K562 (cell line): ENCODE measurements at regions not wholly inside any gene's neighbourhood (a gene's known extent, or its start where the extent isn't known, plus 50 kb on each side); places are given as distances from the start of the nearest gene placed in this dataset.

Experiments
- ATAC-seq: fragments of 200-7000 bp; cut with Tn5 transposase; 3 replicates; pipeline ENCODE4 v1.9.1; 2020; ENCODE audit warnings: moderate library complexity
- BruUV-seq: library from RNA; stranded (reverse); fragments of 400-500 nt; replicated peaks from 2 replicates; lab custom pipeline; 2021; lab: Mats Ljungman, UMichigan
- CTCF ChIA-PET: fragments of 300-600 bp; formaldehyde crosslinking; extraction: SDS; loops from one replicate; lab custom pipeline; 2021; ENCODE audit warnings: low intra/inter-chr PET ratio; lab: Yijun Ruan, JAX
- POLR2A ChIA-PET: fragments of 300-600, 350-650 bp; sonication (Branson Sonifier 250); formaldehyde crosslinking; extraction: SDS; loops from one replicate; lab custom pipeline; 2021; ENCODE audit warnings: antibody characterized with exemption, inconsistent platforms; lab: Yijun Ruan, JAX
- DNase-seq, 4 experiments: peaks; one replicate each; pipeline versions ENCODE4 v3.0.0 to v3.0.0-alpha.2; 2011 to 2018; ENCODE audit warnings: low spot score in 3 of 4, mixed read lengths in 3 of 4; ENCODE audit errors: extremely low read depth in 1 of 4
- FAIRE-seq: peaks from 2 replicates; lab custom pipeline; 2011; peaks lifted over from hg19 to GRCh38; lab: Jason Lieb, UNC
- H2AFZ ChIP-seq: 2 replicates; pipeline ENCODE4 v1.6.0; 2011; ENCODE audit warnings: low read depth, low read length, control low read depth, inconsistent platforms
- H3K27ac ChIP-seq: fragments of 200-600 bp; 3 replicates; pipeline ENCODE4 v1.8.0; 2011; ENCODE audit warnings: low read depth, mild to moderate bottlenecking, control low read depth, inconsistent platforms, low read length, moderate library complexity, mixed read lengths; ENCODE audit errors: extremely low read depth
- H3K27me3 ChIP-seq, 2 experiments: fragments of 300-600 bp in 1 of 2; 2 replicates in 1 of 2; 3 replicates in 1 of 2; pipeline versions ENCODE4 v1.6.0 to v1.8.0; 2011; ENCODE audit warnings: inconsistent platforms in 2 of 2, low read length in 2 of 2, mild to moderate bottlenecking in 1 of 2, mixed read lengths in 1 of 2, moderate library complexity in 1 of 2; ENCODE audit not compliant: control insufficient read depth in 2 of 2, insufficient read depth in 2 of 2
- H3K36me3 ChIP-seq: fragments of 300-600 bp; 3 replicates; pipeline ENCODE4 v1.8.0; 2011; ENCODE audit warnings: mild to moderate bottlenecking, low read length, inconsistent platforms; ENCODE audit not compliant: control insufficient read depth, insufficient read depth
- H3K4me1 ChIP-seq, 2 experiments: fragments of 200-600 bp in 1 of 2; replicated peaks in 1 of 2; 2 replicates in 1 of 2; 3 replicates in 1 of 2; pipeline versions ENCODE4 v1.5.1 to v1.8.0; 2011; ENCODE audit warnings: inconsistent platforms in 2 of 2, low read length in 2 of 2, mild to moderate bottlenecking in 1 of 2, mixed read lengths in 1 of 2, moderate library complexity in 1 of 2; ENCODE audit not compliant: control insufficient read depth in 2 of 2, insufficient read depth in 2 of 2
- H3K4me2 ChIP-seq: 2 replicates; pipeline ENCODE4 v1.6.1; 2011; ENCODE audit warnings: low read length, control low read depth, inconsistent platforms, mixed read lengths; ENCODE audit not compliant: insufficient read depth
- H3K4me3 ChIP-seq: fragments of 200-600 bp; sonication (generic), shearing (Covaris generic); 2 replicates; pipeline ENCODE4 v1.5.1; 2016; ENCODE audit warnings: control low read depth, inconsistent platforms
- H3K79me2 ChIP-seq: fragments of 200-600 bp; 3 replicates; pipeline ENCODE4 v1.8.0; 2011; ENCODE audit warnings: low read length, inconsistent platforms; ENCODE audit not compliant: control insufficient read depth, insufficient read depth
- H3K9ac ChIP-seq, 2 experiments: 2 replicates each; pipeline versions ENCODE4 v1.6.0 to v1.6.1; 2011; ENCODE audit warnings: low read depth in 2 of 2, low read length in 2 of 2, control low read depth in 1 of 2, inconsistent platforms in 1 of 2, mild to moderate bottlenecking in 1 of 2, mixed read lengths in 1 of 2; ENCODE audit not compliant: insufficient read depth in 1 of 2
- H3K9me1 ChIP-seq: one replicate; pipeline ENCODE4 v1.6.0; 2011; ENCODE audit warnings: inconsistent platforms, mild to moderate bottlenecking, low read length, moderate library complexity; ENCODE audit not compliant: control insufficient read depth, insufficient read depth
- H3K9me3 ChIP-seq: replicated peaks from 2 replicates; pipeline ENCODE4 v1.5.1; 2011; ENCODE audit warnings: low read depth, low read length, inconsistent platforms; ENCODE audit not compliant: control insufficient read depth, insufficient read depth
- H4K20me1 ChIP-seq: replicated peaks from 2 replicates; pipeline ENCODE4 v1.6.1; 2011; ENCODE audit warnings: low read length, inconsistent platforms, mixed read lengths; ENCODE audit not compliant: control insufficient read depth, insufficient read depth
- IRF9 ChIP-seq: fragments of 450-650 bp; IDR thresholded peaks from 2 replicates; pipeline ENCODE4 v1.6.1; 2016; ENCODE audit warnings: missing biosample characterization, missing genetic modification characterization
- KAT8 ChIP-seq: fragments of 450-650 bp; IDR thresholded peaks from 2 replicates; pipeline ENCODE4 v1.6.1; 2016; ENCODE audit warnings: low read depth, mild to moderate bottlenecking
- KLF1 ChIP-seq: fragments of 450-650 bp; IDR thresholded peaks from 2 replicates; pipeline ENCODE4 v1.6.1; 2016; ENCODE audit warnings: missing genetic modification characterization, missing compliant biosample characterization
- MAFF ChIP-seq: IDR thresholded peaks from 2 replicates; pipeline ENCODE4 v1.6.1; 2012; ENCODE audit warnings: low read length, improper control_type of control experiment
- MEF2D ChIP-seq: conservative IDR thresholded peaks from 2 replicates; pipeline ENCODE4 v1.6.1; 2016; ENCODE audit warnings: low read depth, missing genetic modification characterization, missing compliant biosample characterization
- NCOA6 ChIP-seq: fragments of 450-650 bp; IDR thresholded peaks from 2 replicates; pipeline ENCODE4 v1.6.1; 2017; ENCODE audit warnings: mild to moderate bottlenecking
- POLR3A ChIP-seq: IDR thresholded peaks from 2 replicates; pipeline ENCODE4 v1.6.1; 2011; ENCODE audit warnings: borderline replicate concordance, mild to moderate bottlenecking, moderate library complexity; ENCODE audit not compliant: insufficient read length, insufficient read depth; ENCODE audit errors: extremely low read depth
- SETDB1 ChIP-seq: IDR thresholded peaks from one replicate; pipeline ENCODE4 v1.6.1; 2012; ENCODE audit warnings: low read length, control low read depth, inconsistent platforms
- SP1 ChIP-seq: sonication (generic); formaldehyde crosslinking; IDR thresholded peaks from 2 replicates; pipeline ENCODE4 v1.8.1; 2022; ENCODE audit warnings: mild to moderate bottlenecking, missing genetic modification reagents
- TEAD2 ChIP-seq: fragments of 450-650 bp; IDR thresholded peaks from 2 replicates; pipeline ENCODE4 v1.6.1; 2016; ENCODE audit warnings: missing genetic modification characterization, control low read depth, missing compliant biosample characterization
- TRIM28 ChIP-seq: fragments of 450-650 bp; IDR thresholded peaks from 2 replicates; pipeline ENCODE4 v1.6.1; 2017
- ZFP30 ChIP-seq: fragments of 250-450 bp; sonication (Bioruptor Pico); IDR thresholded peaks from 2 replicates; pipeline ENCODE4 v1.8.0; 2022; ENCODE audit warnings: moderate library complexity, mild to moderate bottlenecking, inconsistent platforms, borderline replicate concordance
- ZNF354B ChIP-seq: fragments of 250-450 bp; sonication (Bioruptor Pico); IDR thresholded peaks from 2 replicates; pipeline ENCODE4 v1.4.0; 2020
- ZNF699 ChIP-seq: fragments of 250-450 bp; sonication (Bioruptor Pico); IDR thresholded peaks from 2 replicates; pipeline ENCODE4 v1.8.0; 2021; ENCODE audit warnings: mild to moderate bottlenecking, moderate library complexity; ENCODE audit not compliant: insufficient replicate concordance
- ZNF778 ChIP-seq: fragments of 450-650 bp; formaldehyde crosslinking; IDR thresholded peaks from 2 replicates; pipeline ENCODE4 v1.4.0; 2020; ENCODE audit warnings: mild to moderate bottlenecking, moderate library complexity
- ZSCAN29 ChIP-seq: fragments of 450-650 bp; IDR thresholded peaks from 2 replicates; pipeline ENCODE4 v1.6.1; 2017
- WGBS: fragments of 100-300 bp; shearing (Covaris generic); methylation state at CpG from one replicate; pipeline ENCODE4 v1.1.6; 2016; ENCODE audit warnings: low coverage, mixed read lengths; ENCODE audit not compliant: insufficient coverage; ENCODE audit errors: missing lambda C conversion rate; 5-methylcytosine and 5-hydroxymethylcytosine counted together
- in situ Hi-C: fragments of 300-500 bp; cut with MboI; formaldehyde crosslinking; loops from 4 replicates; pipeline ENCODE4 v1.15.0; 2018; ENCODE audit warnings: inconsistent platforms, mixed read lengths
- intact Hi-C: fragments of 100-400 bp; cut with micrococcal nuclease; formaldehyde crosslinking; loops from 2 replicates; pipeline ENCODE4 v1.14.2; 2022

- H2AFZ ChIP-seq: no peak overlapping the region
- H3K79me2 ChIP-seq: no peaks in the 10 kb centered on the region
- intact Hi-C loops: no loop called here
- no peaks in the 10 kb centered on the region for H3K9me1 ChIP-seq
- no peaks in the 10 kb centered on the region for H4K20me1 ChIP-seq
- no peak overlapping the region for H3K27ac ChIP-seq
- POLR2A ChIA-PET: no interaction called here
- in situ Hi-C loops: no loop called here
- no peak overlapping the region for H3K4me2 ChIP-seq
- H3K9me3 ChIP-seq: no peaks in the 10 kb centered on the region
- ATAC-seq (no peak), DNase-seq (no peak), FAIRE-seq (no peak)
- 0% methylated on average over 3 of the region's 3 CpGs for WGBS
- CTCF ChIA-PET: no interaction called here
- H3K4me1 ChIP-seq: no peaks in the 10 kb centered on the region
- no peak overlapping the region for H3K9ac ChIP-seq
- TF ChIP-seq TEAD2 (no peak), ZNF778 (CRISPR knock-in tag) (no peak), KLF1 (tag) (no peak), ZFP30 (no peak), TRIM28 (no peak), ZNF354B (CRISPR knock-in tag) (no peak), SP1 (CRISPR knock-in tag) (no peak), KAT8 (no peak), ZSCAN29 (no peak), MAFF (no peak), MEF2D (tag) (no peak), NCOA6 (no peak), POLR3A (no peak), IRF9 (no peak), ZNF699 (no peak), SETDB1 (no peak)
- H3K4me3 ChIP-seq: no peak overlapping the region
- BruUV-seq: no TSS peak
- no peaks in the 10 kb centered on the region for H3K27me3 ChIP-seq
- no peaks in the 10 kb centered on the region for H3K36me3 ChIP-seq
These were observed 447.3 kb downstream of the ADRA2A start for GRCh38 chr10:111524134-111524533.
